H1 (cell line): ENCODE measurements at regions not wholly inside any gene's neighbourhood (a gene's known extent, or its start where the extent isn't known, plus 50 kb on each side); places are given as distances from the start of the nearest gene placed in this dataset.

Source experiments
- RNF2 ChIP-seq: fragments of 200-900, 300-1000 bp; sonication (generic); IDR thresholded peaks from 2 replicates; pipeline ENCODE4 v1.7.1; 2016; ENCODE audit warnings: borderline replicate concordance, low read depth, mild to moderate bottlenecking, antibody characterized with exemption, low read length; ENCODE audit not compliant: poor library complexity, severe bottlenecking; ENCODE audit errors: missing control alignments
- SP2 ChIP-seq: IDR thresholded peaks from 2 replicates; pipeline ENCODE4 v1.6.1; 2012; ENCODE audit warnings: mild to moderate bottlenecking, low read length, inconsistent platforms
- TF ChIP-seq, protein P1 (sequence below), 3 experiments: IDR thresholded peaks; 1 replicate in 2 of 3; 2 replicates in 1 of 3; pipeline versions ENCODE4 v1.5.1 to v1.6.1; 2011; ENCODE audit warnings: low read length in 3 of 3, mild to moderate bottlenecking in 3 of 3, inconsistent platforms in 2 of 3, low read depth in 1 of 3, moderate library complexity in 1 of 3; ENCODE audit not compliant: insufficient read depth in 1 of 3; ENCODE audit errors: control extremely low read depth in 1 of 3

- TF ChIP-seq, protein P1, sequence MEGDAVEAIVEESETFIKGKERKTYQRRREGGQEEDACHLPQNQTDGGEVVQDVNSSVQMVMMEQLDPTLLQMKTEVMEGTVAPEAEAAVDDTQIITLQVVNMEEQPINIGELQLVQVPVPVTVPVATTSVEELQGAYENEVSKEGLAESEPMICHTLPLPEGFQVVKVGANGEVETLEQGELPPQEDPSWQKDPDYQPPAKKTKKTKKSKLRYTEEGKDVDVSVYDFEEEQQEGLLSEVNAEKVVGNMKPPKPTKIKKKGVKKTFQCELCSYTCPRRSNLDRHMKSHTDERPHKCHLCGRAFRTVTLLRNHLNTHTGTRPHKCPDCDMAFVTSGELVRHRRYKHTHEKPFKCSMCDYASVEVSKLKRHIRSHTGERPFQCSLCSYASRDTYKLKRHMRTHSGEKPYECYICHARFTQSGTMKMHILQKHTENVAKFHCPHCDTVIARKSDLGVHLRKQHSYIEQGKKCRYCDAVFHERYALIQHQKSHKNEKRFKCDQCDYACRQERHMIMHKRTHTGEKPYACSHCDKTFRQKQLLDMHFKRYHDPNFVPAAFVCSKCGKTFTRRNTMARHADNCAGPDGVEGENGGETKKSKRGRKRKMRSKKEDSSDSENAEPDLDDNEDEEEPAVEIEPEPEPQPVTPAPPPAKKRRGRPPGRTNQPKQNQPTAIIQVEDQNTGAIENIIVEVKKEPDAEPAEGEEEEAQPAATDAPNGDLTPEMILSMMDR (IDR thresholded peaks at IDR 0.05; ENCODE audit: control extremely low read depth in 1 of 3, insufficient read depth in 1 of 3, low read depth in 1 of 3, low read length in 3 of 3), result 0 out of 4 replicates have a peak, but pooled peaks of 1 of the 3 experiments have one; percentile 15
- TF ChIP-seq RNF2 (no peak), SP2 (no peak)
Observed at GRCh38 chr1:228830185-228830953, 95.1 kb downstream of the RHOU start (continued).
